ENCODE measurements at regions not wholly inside any gene's neighbourhood (a gene's known extent, or its start where the extent isn't known, plus 50 kb on each side); places are given as distances from the start of the nearest gene placed in this dataset.

- CTCF ChIA-PET = interaction anchor here (1.0 to 1.2 kb wide), 2 partner anchors 13 to 95 kb away, joined by 3 to 7 read pairs; no protein-coding TSS in a partner anchor
- Mint-ChIP-seq H3K27ac (no peak overlapping the region; the same call in 1 of the 2 replicates), H3K36me3 (no peaks in the 10 kb centered on the region), H3K4me3 (no peak overlapping the region), H3K27me3 (ENCODE audit: low read depth) (no peaks in the 10 kb centered on the region), H3K4me1 (peaks cover 6% of the 10 kb centered on the region; the same call in 1 of the 2 replicates), H3K9me3 (peaks cover 12% of the 10 kb centered on the region)
- no peak for TF ChIP-seq ATF6 (CRISPR knock-in tag; IDR thresholded peaks at IDR 0.05)
- TF ChIP-seq ZNF281 (CRISPR knock-in tag; IDR thresholded peaks at IDR 0.05) = no peak
- no peak for TF ChIP-seq E2F5 (CRISPR knock-in tag; IDR thresholded peaks at IDR 0.05)
- TF ChIP-seq AFF4 (CRISPR knock-in tag; IDR thresholded peaks at IDR 0.05; ENCODE audit: borderline replicate concordance) = no peak
- TF ChIP-seq ZNF219 (CRISPR knock-in tag; IDR thresholded peaks at IDR 0.05; ENCODE audit: borderline replicate concordance) = no peak
- TF ChIP-seq NR2C2 (CRISPR knock-in tag; IDR thresholded peaks at IDR 0.05) = no peak
- TF ChIP-seq ESRRA (CRISPR knock-in tag; IDR thresholded peaks at IDR 0.05; ENCODE audit: borderline replicate concordance) = no peak
- no peak for TF ChIP-seq SMAD4 (CRISPR knock-in tag; IDR thresholded peaks at IDR 0.05)
- no peak for TF ChIP-seq ZNF317 (CRISPR knock-in tag; IDR thresholded peaks at IDR 0.05; ENCODE audit: borderline replicate concordance, low read depth)
- TF ChIP-seq ZNF532 (CRISPR knock-in tag; IDR thresholded peaks at IDR 0.05; ENCODE audit: borderline replicate concordance) = no peak
- TF ChIP-seq E2F1 (CRISPR knock-in tag; IDR thresholded peaks at IDR 0.05) = no peak
- TF ChIP-seq ZNF138 (CRISPR knock-in tag; conservative IDR thresholded peaks at IDR 0.05) = no peak
- TF ChIP-seq ZNF232 (CRISPR knock-in tag; IDR thresholded peaks at IDR 0.05) = no peak
- no peak for TF ChIP-seq STAT6 (CRISPR knock-in tag; conservative IDR thresholded peaks at IDR 0.05; ENCODE audit: low read depth)
- POLR2A ChIA-PET = no interaction called here
- ATAC-seq = peak; percentile 59; the same call in 1 of the 2 replicates
- DNase-seq (ENCODE audit: low spot score) = no peak
Measured at GRCh38 chrX:25130619-25131018, 114.9 kb upstream of the ARX start.

Measured in WTC11 (cell line).